ENCODE measurements at regions not wholly inside any gene's neighbourhood (a gene's known extent, or its start where the extent isn't known, plus 50 kb on each side); places are given as distances from the start of the nearest gene placed in this dataset.

GRCh38 chr3:88704338-88704737 is 403.1 kb upstream of the EPHA3 start:
- H3K4me3 ChIP-seq = no peak overlapping the region
- no peaks in the 10 kb centered on the region for H3K36me3 ChIP-seq
- H3K4me1 ChIP-seq = no peaks in the 10 kb centered on the region
- H3K27me3 ChIP-seq (ENCODE audit: low read depth) = no peaks in the 10 kb centered on the region
- intact Hi-C loops (cut with micrococcal nuclease) = no loop called here
- no peak overlapping the region for H3K27ac ChIP-seq (replicated peaks)
- TF ChIP-seq, protein P1, sequence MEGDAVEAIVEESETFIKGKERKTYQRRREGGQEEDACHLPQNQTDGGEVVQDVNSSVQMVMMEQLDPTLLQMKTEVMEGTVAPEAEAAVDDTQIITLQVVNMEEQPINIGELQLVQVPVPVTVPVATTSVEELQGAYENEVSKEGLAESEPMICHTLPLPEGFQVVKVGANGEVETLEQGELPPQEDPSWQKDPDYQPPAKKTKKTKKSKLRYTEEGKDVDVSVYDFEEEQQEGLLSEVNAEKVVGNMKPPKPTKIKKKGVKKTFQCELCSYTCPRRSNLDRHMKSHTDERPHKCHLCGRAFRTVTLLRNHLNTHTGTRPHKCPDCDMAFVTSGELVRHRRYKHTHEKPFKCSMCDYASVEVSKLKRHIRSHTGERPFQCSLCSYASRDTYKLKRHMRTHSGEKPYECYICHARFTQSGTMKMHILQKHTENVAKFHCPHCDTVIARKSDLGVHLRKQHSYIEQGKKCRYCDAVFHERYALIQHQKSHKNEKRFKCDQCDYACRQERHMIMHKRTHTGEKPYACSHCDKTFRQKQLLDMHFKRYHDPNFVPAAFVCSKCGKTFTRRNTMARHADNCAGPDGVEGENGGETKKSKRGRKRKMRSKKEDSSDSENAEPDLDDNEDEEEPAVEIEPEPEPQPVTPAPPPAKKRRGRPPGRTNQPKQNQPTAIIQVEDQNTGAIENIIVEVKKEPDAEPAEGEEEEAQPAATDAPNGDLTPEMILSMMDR (IDR thresholded peaks at IDR 0.05; ENCODE audit: borderline replicate concordance) = no peak
- H3K9me3 ChIP-seq (replicated peaks) = no peaks in the 10 kb centered on the region
- DNase-seq = no peak

DNA sequence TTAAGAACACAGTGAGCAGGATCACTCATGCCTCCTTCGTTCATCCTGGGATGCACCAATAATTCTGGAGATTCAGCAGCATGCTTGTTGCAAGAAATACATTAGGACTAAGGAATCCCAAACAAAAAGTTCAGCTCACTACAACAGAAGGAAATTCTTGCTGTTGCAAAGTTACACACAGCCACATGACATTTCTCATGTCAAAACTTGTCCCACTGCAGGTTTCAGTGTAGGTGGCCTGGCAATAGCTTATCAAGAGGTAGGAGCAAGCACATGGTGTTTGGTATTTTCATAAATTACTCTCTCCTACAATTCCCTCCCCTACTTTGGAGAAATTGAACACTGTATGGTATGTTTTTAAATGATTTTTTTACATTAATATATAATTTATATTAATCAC is 399.6 kb upstream of the EPHA3 start:
- no peaks in the 10 kb centered on the region for H3K27me3 ChIP-seq (ENCODE audit: low read depth)
- TF ChIP-seq, protein P1 (IDR thresholded peaks at IDR 0.05; ENCODE audit: borderline replicate concordance) = no peak
- intact Hi-C loops (cut with micrococcal nuclease) = no loop called here
- H3K4me1 ChIP-seq = no peaks in the 10 kb centered on the region
- no peak overlapping the region for H3K27ac ChIP-seq (replicated peaks)
- H3K4me3 ChIP-seq = no peak overlapping the region
- DNase-seq = no peak
- no peaks in the 10 kb centered on the region for H3K9me3 ChIP-seq (replicated peaks)
- no peaks in the 10 kb centered on the region for H3K36me3 ChIP-seq

GRCh38 chr3:88712552-88712951 is 394.9 kb upstream of the EPHA3 start:
- H3K9me3 ChIP-seq (replicated peaks) = peaks cover 15% of the 10 kb centered on the region
- H3K27ac ChIP-seq (replicated peaks) = no peak overlapping the region
- intact Hi-C loops (cut with micrococcal nuclease) = no loop called here

DNA sequence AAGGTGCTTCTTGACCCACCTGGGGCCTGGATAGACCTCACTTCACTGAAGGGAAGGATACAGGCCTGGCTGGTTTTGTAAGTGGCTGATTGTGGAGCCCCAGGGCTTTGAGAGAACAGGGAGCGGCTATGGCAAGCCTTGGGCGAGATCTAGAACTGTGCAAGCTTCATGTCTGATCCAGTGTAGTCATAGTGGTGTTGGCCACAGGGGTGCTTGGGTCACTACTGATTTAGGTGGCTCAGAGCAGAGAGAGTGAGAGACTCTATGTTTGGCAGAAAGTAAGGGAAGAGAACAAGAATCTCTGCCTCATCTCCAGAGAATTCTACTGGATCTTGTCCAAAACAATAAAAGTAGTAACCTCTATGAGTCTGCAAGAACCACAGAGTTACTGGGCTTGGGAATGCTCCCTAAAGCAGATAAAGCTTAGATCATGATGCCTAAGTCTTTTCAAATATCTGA is 394.2 kb upstream of the EPHA3 start:
- TF ChIP-seq, protein P1 (IDR thresholded peaks at IDR 0.05; ENCODE audit: borderline replicate concordance) = no peak
- Histone ChIP-seq H3K27me3 (ENCODE audit: low read depth) (no peaks in the 10 kb centered on the region), H3K36me3 (no peaks in the 10 kb centered on the region), H3K9me3 (replicated peaks) (peaks cover 15% of the 10 kb centered on the region), H3K4me3 (no peak overlapping the region), H3K27ac (replicated peaks) (no peak overlapping the region), H3K4me1 (no peaks in the 10 kb centered on the region)
- intact Hi-C loops (cut with micrococcal nuclease) = no loop called here
- no peak for DNase-seq

More at GRCh38 chr3:88712552-88712951, 394.9 kb upstream of the EPHA3 start:
- TF ChIP-seq, protein P1 (IDR thresholded peaks at IDR 0.05; ENCODE audit: borderline replicate concordance) = no peak
- Histone ChIP-seq H3K36me3 (no peaks in the 10 kb centered on the region), H3K4me3 (no peak overlapping the region), H3K4me1 (no peaks in the 10 kb centered on the region), H3K27me3 (ENCODE audit: low read depth) (no peaks in the 10 kb centered on the region)
- DNase-seq = no peak

DNA sequence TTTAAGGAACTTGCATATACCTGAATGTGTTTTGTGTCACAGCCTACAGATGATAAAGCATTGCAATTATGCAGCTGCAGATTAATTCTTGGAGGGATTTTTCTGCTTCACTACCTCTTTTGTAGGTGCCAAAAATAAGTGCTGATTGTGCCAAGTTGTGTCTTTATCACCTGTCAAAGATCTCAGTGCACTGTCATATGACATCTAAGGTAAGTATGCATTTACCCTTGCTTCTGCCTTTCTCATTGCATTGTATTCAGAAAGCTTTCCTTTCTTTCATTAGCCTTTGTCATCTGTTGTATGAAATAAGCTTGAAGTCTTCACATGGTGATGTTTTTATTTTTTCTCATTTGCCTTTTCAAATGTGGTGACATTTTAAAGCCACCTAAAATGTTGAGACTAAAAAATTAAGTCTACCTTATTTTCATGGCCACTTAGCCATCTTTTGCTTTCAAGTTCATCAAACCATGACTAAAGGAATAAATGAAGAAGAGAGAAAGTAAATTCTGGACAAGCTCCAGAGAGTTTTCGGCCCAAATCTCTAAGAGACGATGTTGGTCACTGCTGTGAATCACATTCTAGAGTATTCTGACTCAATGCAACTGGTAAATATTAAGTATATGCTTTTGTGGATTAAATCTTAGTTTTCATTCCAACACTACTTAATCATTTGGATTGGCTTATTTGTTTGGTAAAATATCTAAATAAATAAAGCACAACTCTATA is 381.8 kb upstream of the EPHA3 start:
- H3K27ac ChIP-seq (replicated peaks) = no peak overlapping the region
- intact Hi-C loops (cut with micrococcal nuclease) = no loop called here
- TF ChIP-seq, protein P1 (IDR thresholded peaks at IDR 0.05; ENCODE audit: borderline replicate concordance) = no peak

More for the DNA sequence above, 381.8 kb upstream of the EPHA3 start:
- Histone ChIP-seq H3K9me3 (replicated peaks) (peaks cover 15% of the 10 kb centered on the region), H3K27me3 (ENCODE audit: low read depth) (no peaks in the 10 kb centered on the region), H3K36me3 (no peaks in the 10 kb centered on the region), H3K4me3 (no peak overlapping the region), H3K4me1 (no peaks in the 10 kb centered on the region)
- no peak for DNase-seq
